GM12878 (cell line): ENCODE measurements at regions not wholly inside any gene's neighbourhood (a gene's known extent, or its start where the extent isn't known, plus 50 kb on each side); places are given as distances from the start of the nearest gene placed in this dataset.

Source experiments
- ATAC-seq: fragments of 200-7000 bp; cut with Tn5 transposase; 3 replicates; pipeline ENCODE4 v1.9.1; 2020; ENCODE audit warnings: mild to moderate bottlenecking, moderate library complexity
- BruUV-seq: library from RNA; stranded (reverse); fragments of 400-500 nt; replicated peaks from 2 replicates; lab custom pipeline; 2021; lab: Mats Ljungman, UMichigan
- CTCF ChIA-PET: fragments of 300-600 bp; sonication (Branson Sonifier 250); formaldehyde crosslinking; extraction: SDS; loops from one replicate; lab custom pipeline; 2021; ENCODE audit warnings: inconsistent platforms; lab: Yijun Ruan, JAX
- POLR2A ChIA-PET: fragments of 350-600 bp; formaldehyde crosslinking; extraction: SDS; loops from one replicate; lab custom pipeline; 2021; ENCODE audit warnings: inconsistent platforms; lab: Charles Lee
- RAD21 ChIA-PET: fragments of 300-600 bp; sonication (Branson Sonifier 250); formaldehyde crosslinking; loops from one replicate; lab custom pipeline; 2023; ENCODE audit warnings: antibody characterized with exemption; ENCODE audit not compliant: unreplicated experiment; lab: Charles Lee
- SMC1A ChIA-PET: fragments of 300-600 bp; sonication (Branson Sonifier 250); formaldehyde crosslinking; loops from one replicate; lab custom pipeline; 2023; ENCODE audit not compliant: unreplicated experiment, uncharacterized antibody; lab: Charles Lee
- DNase-seq: peaks from one replicate; pipeline ENCODE4 v3.0.0-alpha.2; 2011; ENCODE audit warnings: low read depth, low spot score
- FAIRE-seq: peaks from 3 replicates; lab custom pipeline; 2011; peaks lifted over from hg19 to GRCh38; lab: Jason Lieb, UNC
- H2AFZ ChIP-seq: 2 replicates; pipeline ENCODE4 v1.6.0; 2011; ENCODE audit warnings: low read depth, low read length, control low read depth; ENCODE audit not compliant: control insufficient read depth
- H3K27ac ChIP-seq: 2 replicates; pipeline ENCODE4 v1.5.1; 2011; ENCODE audit warnings: control low read depth; ENCODE audit not compliant: control insufficient read depth, insufficient read depth
- H3K27me3 ChIP-seq, 2 experiments: replicated peaks in 1 of 2; 2 replicates each; pipeline versions ENCODE4 v1.6.0 to v1.6.1; 2011; ENCODE audit warnings: low read length in 1 of 2; ENCODE audit not compliant: control insufficient read depth in 2 of 2, insufficient read depth in 2 of 2
- H3K36me3 ChIP-seq, 2 experiments: 2 replicates each; pipeline ENCODE4 v1.5.1; 2011; ENCODE audit warnings: low read length in 1 of 2; ENCODE audit not compliant: control insufficient read depth in 2 of 2, insufficient read depth in 2 of 2
- H3K4me1 ChIP-seq: 2 replicates; pipeline ENCODE4 v1.6.1; 2011; ENCODE audit warnings: mild to moderate bottlenecking, low read length, moderate library complexity, mixed read lengths; ENCODE audit not compliant: control insufficient read depth, insufficient read depth
- H3K4me2 ChIP-seq: 2 replicates; pipeline ENCODE4 v1.6.0; 2011; ENCODE audit warnings: control low read depth; ENCODE audit not compliant: control insufficient read depth, insufficient read depth
- H3K4me3 ChIP-seq: fragments of 200-600 bp; sonication (generic); 2 replicates; pipeline ENCODE4 v1.5.1; 2016
- H3K79me2 ChIP-seq: 2 replicates; pipeline ENCODE4 v1.6.0; 2011; ENCODE audit warnings: low read length; ENCODE audit not compliant: control insufficient read depth, insufficient read depth
- H3K9ac ChIP-seq: 2 replicates; pipeline ENCODE4 v1.8.0; 2011; ENCODE audit warnings: low read length, control low read depth, mixed read lengths; ENCODE audit not compliant: control insufficient read depth, insufficient read depth
- H3K9me3 ChIP-seq: replicated peaks from 3 replicates; pipeline ENCODE4 v1.5.1; 2011; ENCODE audit warnings: mild to moderate bottlenecking, low read length; ENCODE audit not compliant: control insufficient read depth, insufficient read depth
- H4K20me1 ChIP-seq: 2 replicates; pipeline ENCODE4 v1.6.0; 2011; ENCODE audit not compliant: control insufficient read depth, insufficient read depth
- CHD2 ChIP-seq: IDR thresholded peaks from 2 replicates; pipeline ENCODE4 v1.6.1; 2011; ENCODE audit warnings: low read depth, low read length, improper control_type of control experiment, borderline replicate concordance
- DPF2 ChIP-seq: fragments of 450-650 bp; IDR thresholded peaks from 2 replicates; pipeline ENCODE4 v1.6.1; 2017; ENCODE audit warnings: mild to moderate bottlenecking
- IKZF1 ChIP-seq: fragments of 450-650 bp; conservative IDR thresholded peaks from 2 replicates; pipeline ENCODE4 v1.6.1; 2017; ENCODE audit warnings: antibody characterized with exemption, mild to moderate bottlenecking
- NFXL1 ChIP-seq: fragments of 450-650 bp; IDR thresholded peaks from 2 replicates; pipeline ENCODE4 v1.6.1; 2017; ENCODE audit warnings: antibody characterized with exemption, mild to moderate bottlenecking, borderline replicate concordance
- RAD51 ChIP-seq: fragments of 450-650 bp; IDR thresholded peaks from 2 replicates; pipeline ENCODE4 v1.6.1; 2016; ENCODE audit warnings: moderate library complexity, mild to moderate bottlenecking, inconsistent platforms
- RELB ChIP-seq: fragments of 450-650 bp; IDR thresholded peaks from 2 replicates; pipeline ENCODE4 v1.6.1; 2017; ENCODE audit warnings: low read depth, mild to moderate bottlenecking, moderate library complexity
- RFX5 ChIP-seq: IDR thresholded peaks from 2 replicates; pipeline ENCODE4 v1.6.1; 2011; ENCODE audit warnings: low read depth, low read length, improper control_type of control experiment
- RUNX3 ChIP-seq: IDR thresholded peaks from 2 replicates; pipeline ENCODE4 v1.6.1; 2012; ENCODE audit warnings: low read length, inconsistent platforms
- SPI1 ChIP-seq: IDR thresholded peaks from 2 replicates; pipeline ENCODE4 v1.6.1; 2011; ENCODE audit warnings: low read depth, mild to moderate bottlenecking, low read length, moderate library complexity, borderline replicate concordance; ENCODE audit not compliant: insufficient read depth
- TCF3 ChIP-seq: IDR thresholded peaks from 2 replicates; pipeline ENCODE4 v1.6.1; 2012; ENCODE audit warnings: low read depth, mild to moderate bottlenecking, low read length, borderline replicate concordance; ENCODE audit not compliant: insufficient read depth
- YY1 ChIP-seq: IDR thresholded peaks from 2 replicates; pipeline ENCODE4 v1.6.1; 2011; ENCODE audit warnings: low read depth, mild to moderate bottlenecking, low read length
- ZSCAN29 ChIP-seq: fragments of 450-650 bp; IDR thresholded peaks from 2 replicates; pipeline ENCODE4 v1.6.1; 2017; ENCODE audit warnings: mild to moderate bottlenecking, moderate library complexity
- in situ Hi-C: fragments of 300-500 bp; cut with MboI; formaldehyde crosslinking; loops from 9 replicates; pipeline ENCODE4 v1.14.3; 2018; ENCODE audit warnings: mixed read lengths
- intact Hi-C: fragments of 100-400 bp; cut with micrococcal nuclease; formaldehyde crosslinking; loops from one replicate; pipeline ENCODE4 v1.14.2; 2022; ENCODE audit not compliant: unreplicated experiment
- TF ChIP-seq, protein P1 (sequence below): fragments of 450-650 bp; IDR thresholded peaks from 2 replicates; pipeline ENCODE4 v1.6.1; 2018; ENCODE audit warnings: mild to moderate bottlenecking, low read depth, moderate library complexity; ENCODE audit not compliant: partially characterized antibody
- TF ChIP-seq, protein P2 (sequence below): fragments of 450-650 bp; IDR thresholded peaks from 2 replicates; pipeline ENCODE4 v1.6.1; 2017; ENCODE audit warnings: antibody characterized with exemption, mild to moderate bottlenecking, moderate library complexity

DNA sequence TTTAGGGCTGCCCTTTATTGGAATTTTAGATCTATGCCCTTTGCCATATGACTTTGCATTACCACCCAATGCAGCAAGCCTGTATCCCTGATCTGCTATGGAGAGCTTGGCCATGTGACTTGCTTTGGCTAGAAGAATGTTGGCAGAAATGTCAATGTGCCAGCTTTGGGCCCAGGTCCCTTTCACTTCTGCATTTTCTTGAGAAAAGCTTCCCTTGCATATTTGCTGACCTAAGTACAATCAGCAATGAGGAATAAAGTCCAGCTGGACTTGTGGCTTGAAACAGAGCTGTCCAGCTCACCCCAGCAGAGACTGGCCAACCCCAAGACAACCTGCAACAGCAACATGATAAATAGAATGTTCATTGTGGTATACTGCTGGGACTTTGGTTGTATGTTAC is 135.9 kb downstream of the PAH start:
- ChIA-PET RAD21 (interaction anchor here (1.0 kb wide), 1 partner anchor 794 kb away, joined by 3 read pairs; no protein-coding TSS in a partner anchor), SMC1A (interaction anchor here (1.5 to 2.4 kb wide), 4 partner anchors 12 to 768 kb away, joined by 3 to 9 read pairs (median 6); no protein-coding TSS in a partner anchor), CTCF (interaction anchor here (0.6 to 3.6 kb wide), 5 partner anchors 12 to 98 kb away, joined by 3 to 11 read pairs (median 9); no protein-coding TSS in a partner anchor), POLR2A (no interaction called here)
- H3K36me3 ChIP-seq: no peaks in the 10 kb centered on the region
- in situ Hi-C loops: no loop called here
- ATAC-seq: no peak
- no peak overlapping the region for H3K4me3 ChIP-seq
- H3K27ac ChIP-seq: no peak overlapping the region
- no peaks in the 10 kb centered on the region for H3K79me2 ChIP-seq
- no peak for DNase-seq
- no peaks in the 10 kb centered on the region for H3K9me3 ChIP-seq
- H3K4me2 ChIP-seq: no peak overlapping the region
- BruUV-seq: no TSS peak
- H4K20me1 ChIP-seq: no peaks in the 10 kb centered on the region
- no peak overlapping the region for H2AFZ ChIP-seq
- H3K27me3 ChIP-seq: no peaks in the 10 kb centered on the region; a peak in 1 of 4 replicates
- no peak overlapping the region for H3K9ac ChIP-seq
- FAIRE-seq: no peak
- H3K4me1 ChIP-seq: no peaks in the 10 kb centered on the region
- intact Hi-C loops: no loop called here
- TF ChIP-seq IKZF1: 0 out of 2 replicates have a peak, but pooled peaks have one; percentile 12
- TF ChIP-seq CHD2: no peak
- no peak for TF ChIP-seq RUNX3
- TF ChIP-seq NFXL1: no peak
- TF ChIP-seq ZSCAN29: no peak
- TF ChIP-seq RELB: no peak
- TF ChIP-seq YY1: no peak
- TF ChIP-seq, protein P1, sequence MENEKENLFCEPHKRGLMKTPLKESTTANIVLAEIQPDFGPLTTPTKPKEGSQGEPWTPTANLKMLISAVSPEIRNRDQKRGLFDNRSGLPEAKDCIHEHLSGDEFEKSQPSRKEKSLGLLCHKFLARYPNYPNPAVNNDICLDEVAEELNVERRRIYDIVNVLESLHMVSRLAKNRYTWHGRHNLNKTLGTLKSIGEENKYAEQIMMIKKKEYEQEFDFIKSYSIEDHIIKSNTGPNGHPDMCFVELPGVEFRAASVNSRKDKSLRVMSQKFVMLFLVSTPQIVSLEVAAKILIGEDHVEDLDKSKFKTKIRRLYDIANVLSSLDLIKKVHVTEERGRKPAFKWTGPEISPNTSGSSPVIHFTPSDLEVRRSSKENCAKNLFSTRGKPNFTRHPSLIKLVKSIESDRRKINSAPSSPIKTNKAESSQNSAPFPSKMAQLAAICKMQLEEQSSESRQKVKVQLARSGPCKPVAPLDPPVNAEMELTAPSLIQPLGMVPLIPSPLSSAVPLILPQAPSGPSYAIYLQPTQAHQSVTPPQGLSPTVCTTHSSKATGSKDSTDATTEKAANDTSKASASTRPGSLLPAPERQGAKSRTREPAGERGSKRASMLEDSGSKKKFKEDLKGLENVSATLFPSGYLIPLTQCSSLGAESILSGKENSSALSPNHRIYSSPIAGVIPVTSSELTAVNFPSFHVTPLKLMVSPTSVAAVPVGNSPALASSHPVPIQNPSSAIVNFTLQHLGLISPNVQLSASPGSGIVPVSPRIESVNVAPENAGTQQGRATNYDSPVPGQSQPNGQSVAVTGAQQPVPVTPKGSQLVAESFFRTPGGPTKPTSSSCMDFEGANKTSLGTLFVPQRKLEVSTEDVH: no peak
- TF ChIP-seq SPI1: peak; percentile 58; the same call in 1 of the 2 replicates
- no peak for TF ChIP-seq RFX5
- TF ChIP-seq TCF3: no peak
- TF ChIP-seq, protein P2, sequence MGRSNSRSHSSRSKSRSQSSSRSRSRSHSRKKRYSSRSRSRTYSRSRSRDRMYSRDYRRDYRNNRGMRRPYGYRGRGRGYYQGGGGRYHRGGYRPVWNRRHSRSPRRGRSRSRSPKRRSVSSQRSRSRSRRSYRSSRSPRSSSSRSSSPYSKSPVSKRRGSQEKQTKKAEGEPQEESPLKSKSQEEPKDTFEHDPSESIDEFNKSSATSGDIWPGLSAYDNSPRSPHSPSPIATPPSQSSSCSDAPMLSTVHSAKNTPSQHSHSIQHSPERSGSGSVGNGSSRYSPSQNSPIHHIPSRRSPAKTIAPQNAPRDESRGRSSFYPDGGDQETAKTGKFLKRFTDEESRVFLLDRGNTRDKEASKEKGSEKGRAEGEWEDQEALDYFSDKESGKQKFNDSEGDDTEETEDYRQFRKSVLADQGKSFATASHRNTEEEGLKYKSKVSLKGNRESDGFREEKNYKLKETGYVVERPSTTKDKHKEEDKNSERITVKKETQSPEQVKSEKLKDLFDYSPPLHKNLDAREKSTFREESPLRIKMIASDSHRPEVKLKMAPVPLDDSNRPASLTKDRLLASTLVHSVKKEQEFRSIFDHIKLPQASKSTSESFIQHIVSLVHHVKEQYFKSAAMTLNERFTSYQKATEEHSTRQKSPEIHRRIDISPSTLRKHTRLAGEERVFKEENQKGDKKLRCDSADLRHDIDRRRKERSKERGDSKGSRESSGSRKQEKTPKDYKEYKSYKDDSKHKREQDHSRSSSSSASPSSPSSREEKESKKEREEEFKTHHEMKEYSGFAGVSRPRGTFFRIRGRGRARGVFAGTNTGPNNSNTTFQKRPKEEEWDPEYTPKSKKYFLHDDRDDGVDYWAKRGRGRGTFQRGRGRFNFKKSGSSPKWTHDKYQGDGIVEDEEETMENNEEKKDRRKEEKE: no peak
- TF ChIP-seq RAD51: peak; percentile 20; the same call in 1 of the 2 replicates
- TF ChIP-seq DPF2: no peak
